ENCODE measurements at regions not wholly inside any gene's neighbourhood (a gene's known extent, or its start where the extent isn't known, plus 50 kb on each side); places are given as distances from the start of the nearest gene placed in this dataset.

DNA sequence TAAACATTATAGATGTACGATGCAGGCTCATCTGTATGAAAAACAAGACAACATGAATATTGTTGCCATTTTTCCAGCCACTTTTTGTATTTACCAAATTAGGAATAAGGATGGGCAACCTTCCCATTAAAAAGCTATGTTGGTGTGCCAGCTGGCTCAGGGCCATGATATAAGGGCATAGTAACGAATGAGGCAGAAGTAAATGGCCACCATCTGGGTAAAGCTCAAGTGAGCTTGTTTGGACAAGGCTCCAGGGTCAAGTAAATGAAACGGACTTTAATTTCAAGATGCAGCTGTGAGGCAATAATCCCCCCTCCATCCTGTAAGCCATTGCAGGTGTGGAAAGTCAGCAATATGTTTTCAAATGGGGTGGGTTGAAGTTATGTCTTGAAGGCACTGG, 930.9 kb upstream of the CDH8 start:
- no CpG with 5 or more reads among the region's 3 CpGs for WGBS (ENCODE audit: insufficient coverage, insufficient read length)
- Histone ChIP-seq H3K36me3 (ENCODE audit: control insufficient read depth, insufficient read depth, low read length) (no peaks in the 10 kb centered on the region), H3K9me3 (ENCODE audit: control insufficient read depth, insufficient read depth, low read length) (no peaks in the 10 kb centered on the region), H3K27me3 (ENCODE audit: control insufficient read depth, insufficient read depth, low read length) (no peaks in the 10 kb centered on the region), H3K4me1 (ENCODE audit: control insufficient read depth, insufficient read depth, low read length) (no peaks in the 10 kb centered on the region), H3K27ac (ENCODE audit: low read length) (no peak overlapping the region), H3K4me3 (ENCODE audit: low read length) (no peak overlapping the region)
- no peak for DNase-seq (ENCODE audit: low read depth, low spot score)

DNA sequence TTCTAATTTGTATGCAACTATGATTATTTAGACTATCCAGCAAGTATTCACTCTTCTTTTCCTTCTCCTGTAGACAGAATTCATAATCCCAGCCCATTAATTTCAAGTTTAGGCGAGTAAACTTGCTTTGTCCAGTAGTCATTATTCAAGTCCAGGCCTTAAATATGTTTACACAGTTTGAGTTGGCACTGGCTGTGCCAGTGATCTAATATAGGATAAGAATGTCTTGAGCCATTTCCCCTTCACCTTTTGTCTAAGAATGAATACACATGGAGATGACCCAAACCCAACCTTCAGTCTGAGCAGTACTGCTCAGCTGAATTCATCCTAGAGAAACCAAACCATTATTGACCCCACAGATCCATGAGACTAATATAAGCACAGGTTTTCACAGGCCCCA, 930.4 kb upstream of the CDH8 start:
- no peak overlapping the region for H3K27ac ChIP-seq (ENCODE audit: low read length)
- no peaks in the 10 kb centered on the region for H3K9me3 ChIP-seq (ENCODE audit: control insufficient read depth, insufficient read depth, low read length)
- H3K4me1 ChIP-seq (ENCODE audit: control insufficient read depth, insufficient read depth, low read length): no peaks in the 10 kb centered on the region
- H3K27me3 ChIP-seq (ENCODE audit: control insufficient read depth, insufficient read depth, low read length): no peaks in the 10 kb centered on the region
- no peak overlapping the region for H3K4me3 ChIP-seq (ENCODE audit: low read length)
- no peak for DNase-seq (ENCODE audit: low read depth, low spot score)
- H3K36me3 ChIP-seq (ENCODE audit: control insufficient read depth, insufficient read depth, low read length): no peaks in the 10 kb centered on the region
- no CpG with 5 or more reads among the region's 1 CpG for WGBS (ENCODE audit: insufficient coverage, insufficient read length)

DNA sequence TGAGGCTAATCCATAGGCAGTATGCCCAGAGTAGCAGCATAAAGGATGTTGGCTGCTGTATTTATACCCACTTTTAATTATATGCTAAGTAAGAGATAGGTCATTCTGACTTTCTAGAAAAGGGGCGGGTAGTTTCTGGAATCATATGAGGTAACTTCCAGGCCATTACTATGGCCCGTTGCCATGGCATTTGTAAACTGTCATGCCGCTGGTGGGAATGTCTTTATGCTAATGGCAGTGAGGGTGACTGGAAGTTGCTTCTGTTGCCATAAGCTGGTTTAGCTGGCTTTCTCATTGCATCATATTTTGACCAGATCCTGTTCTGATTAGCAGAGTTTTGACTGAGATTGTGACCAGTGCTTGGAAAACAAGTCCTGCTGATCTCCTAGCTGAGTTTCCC, 929.6 kb upstream of the CDH8 start:
- Histone ChIP-seq H3K27me3 (ENCODE audit: control insufficient read depth, insufficient read depth, low read length) (no peaks in the 10 kb centered on the region), H3K4me1 (ENCODE audit: control insufficient read depth, insufficient read depth, low read length) (no peaks in the 10 kb centered on the region), H3K36me3 (ENCODE audit: control insufficient read depth, insufficient read depth, low read length) (no peaks in the 10 kb centered on the region), H3K4me3 (ENCODE audit: low read length) (no peak overlapping the region), H3K9me3 (ENCODE audit: control insufficient read depth, insufficient read depth, low read length) (no peaks in the 10 kb centered on the region), H3K27ac (ENCODE audit: low read length) (no peak overlapping the region)
- no peak for DNase-seq (ENCODE audit: low read depth, low spot score)
- WGBS (ENCODE audit: insufficient coverage, insufficient read length): no CpG with 5 or more reads among the region's 3 CpGs

DNA sequence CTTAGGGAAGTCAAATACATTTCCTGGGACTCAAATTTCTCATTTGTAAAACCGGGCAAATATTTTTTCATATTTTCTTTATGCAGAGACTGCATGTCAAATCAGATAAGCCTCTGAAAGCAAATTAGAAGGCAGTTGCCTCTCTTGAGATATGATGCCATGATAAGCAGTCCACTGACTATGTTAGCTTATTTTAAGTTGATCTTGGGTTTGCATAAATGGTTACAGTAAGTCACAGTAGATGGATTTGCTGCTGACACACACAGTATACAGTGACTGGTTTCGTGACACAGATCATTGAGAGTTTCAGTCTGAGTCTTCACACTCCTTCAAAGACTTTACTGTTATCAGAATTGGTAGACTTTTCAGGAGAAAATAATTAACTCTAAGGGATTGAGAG, 927.6 kb upstream of the CDH8 start:
- WGBS (ENCODE audit: insufficient coverage, insufficient read length): no CpG with 5 or more reads among the region's 2 CpGs
- Histone ChIP-seq H3K9me3 (ENCODE audit: control insufficient read depth, insufficient read depth, low read length) (no peaks in the 10 kb centered on the region), H3K36me3 (ENCODE audit: control insufficient read depth, insufficient read depth, low read length) (no peaks in the 10 kb centered on the region), H3K4me1 (ENCODE audit: control insufficient read depth, insufficient read depth, low read length) (no peaks in the 10 kb centered on the region), H3K4me3 (ENCODE audit: low read length) (no peak overlapping the region), H3K27ac (ENCODE audit: low read length) (no peak overlapping the region), H3K27me3 (ENCODE audit: control insufficient read depth, insufficient read depth, low read length) (no peaks in the 10 kb centered on the region)
- DNase-seq (ENCODE audit: low read depth, low spot score): no peak

DNA sequence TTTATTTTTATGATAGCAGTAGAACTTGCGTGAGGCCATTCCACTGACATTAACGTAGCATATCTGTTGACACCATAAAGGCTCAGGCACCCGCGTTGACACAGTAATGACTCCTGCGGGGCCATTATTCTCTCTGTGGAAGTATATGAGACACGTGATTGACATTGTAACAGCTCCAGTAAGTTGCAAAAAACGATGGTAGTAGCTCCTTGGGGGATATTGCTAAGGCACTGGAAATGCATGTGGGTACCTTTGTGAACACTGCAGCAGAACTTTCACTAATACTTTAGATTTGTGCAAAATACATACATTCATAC, 918.8 kb upstream of the CDH8 start:
- no CpG with 5 or more reads among the region's 7 CpGs for whole genome bisulfite sequencing (ENCODE audit: insufficient coverage, insufficient read length)
- H3K9me3 ChIP-seq (ENCODE audit: control insufficient read depth, insufficient read depth, low read length): no peaks in the 10 kb centered on the region
- H3K4me1 ChIP-seq (ENCODE audit: control insufficient read depth, insufficient read depth, low read length): peaks cover 1% of the 10 kb centered on the region; the same call in 1 of the 2 replicates
- H3K27me3 ChIP-seq (ENCODE audit: control insufficient read depth, insufficient read depth, low read length): no peaks in the 10 kb centered on the region
- no peak overlapping the region for H3K4me3 ChIP-seq (ENCODE audit: low read length)
- H3K27ac ChIP-seq (ENCODE audit: low read length): no peak overlapping the region
- H3K36me3 ChIP-seq (ENCODE audit: control insufficient read depth, insufficient read depth, low read length): no peaks in the 10 kb centered on the region
- no peak for DNase-seq (ENCODE audit: low read depth, low spot score)

DNA sequence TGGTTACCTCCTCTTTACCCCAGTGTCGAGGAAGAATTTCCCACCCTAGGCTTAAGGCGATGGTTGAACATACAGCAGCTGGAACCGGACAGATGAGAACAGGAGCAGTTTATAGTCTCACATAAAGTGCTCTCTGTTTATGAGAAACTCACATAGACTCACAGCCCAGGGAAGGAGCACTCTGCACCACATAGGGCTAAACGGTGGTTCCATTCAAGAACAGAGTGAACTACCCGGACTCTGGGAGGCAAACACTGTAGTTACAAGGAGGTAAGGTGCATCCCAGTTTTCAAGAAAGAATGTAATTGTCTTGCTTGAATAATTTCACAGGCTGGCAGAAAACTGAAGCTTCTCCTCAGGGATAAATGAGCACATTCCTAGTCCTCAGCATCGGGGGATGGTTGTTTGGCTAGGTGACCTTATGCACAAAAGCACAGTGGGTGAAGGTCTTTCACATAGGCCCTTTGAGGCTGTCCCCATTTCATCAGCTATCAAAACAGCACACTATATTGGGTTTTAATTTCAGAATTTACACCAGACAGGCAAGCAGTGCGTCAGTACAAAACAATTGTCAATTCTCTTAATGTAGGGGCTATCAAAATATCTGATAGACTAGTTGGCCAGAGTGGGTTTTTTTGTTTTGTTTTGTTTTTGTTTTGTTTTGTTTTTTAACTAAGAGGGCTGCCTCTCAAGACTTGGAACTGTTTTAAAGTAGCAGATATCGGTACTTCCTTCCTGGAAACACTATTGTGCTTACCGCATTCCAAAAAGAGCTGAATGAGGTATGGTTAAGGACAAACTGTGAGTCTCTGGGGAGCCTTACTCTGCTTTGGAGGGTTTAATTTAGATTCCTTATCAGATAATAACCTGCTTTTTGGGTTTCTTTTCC, 918.1 kb upstream of the CDH8 start:
- Histone ChIP-seq H3K27ac (ENCODE audit: low read length) (no peak overlapping the region), H3K9me3 (ENCODE audit: control insufficient read depth, insufficient read depth, low read length) (no peaks in the 10 kb centered on the region), H3K4me3 (ENCODE audit: low read length) (no peak overlapping the region), H3K36me3 (ENCODE audit: control insufficient read depth, insufficient read depth, low read length) (no peaks in the 10 kb centered on the region), H3K4me1 (ENCODE audit: control insufficient read depth, insufficient read depth, low read length) (peaks cover 2% of the 10 kb centered on the region; the same call in 1 of the 2 replicates), H3K27me3 (ENCODE audit: control insufficient read depth, insufficient read depth, low read length) (no peaks in the 10 kb centered on the region)
- DNase-seq (ENCODE audit: low read depth, low spot score): no peak
- WGBS (ENCODE audit: insufficient coverage, insufficient read length): no CpG with 5 or more reads among the region's 9 CpGs

DNA sequence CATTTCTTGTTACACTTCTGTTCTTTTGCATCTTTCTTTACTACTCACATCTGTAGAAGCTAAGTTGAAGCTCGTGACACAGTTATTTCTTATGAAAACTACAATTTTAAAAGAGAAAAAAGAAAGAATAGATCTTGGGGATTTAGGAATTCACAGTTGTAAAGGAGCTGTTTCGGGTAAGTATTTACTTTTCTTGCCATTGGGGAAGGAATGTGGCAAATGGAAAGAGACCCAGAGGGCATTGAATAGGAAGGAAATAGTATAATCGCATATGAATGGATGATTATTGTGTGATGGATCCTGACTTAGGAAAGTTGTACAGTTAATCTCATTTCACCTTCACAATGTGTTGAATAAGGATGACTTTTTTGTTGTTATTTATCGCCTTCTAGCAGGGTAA, 914.1 kb upstream of the CDH8 start:
- Histone ChIP-seq H3K27ac (ENCODE audit: low read length) (no peak overlapping the region), H3K4me3 (ENCODE audit: low read length) (no peak overlapping the region), H3K27me3 (ENCODE audit: control insufficient read depth, insufficient read depth, low read length) (no peaks in the 10 kb centered on the region), H3K4me1 (ENCODE audit: control insufficient read depth, insufficient read depth, low read length) (peaks cover 2% of the 10 kb centered on the region; the same call in 1 of the 2 replicates), H3K36me3 (ENCODE audit: control insufficient read depth, insufficient read depth, low read length) (no peaks in the 10 kb centered on the region), H3K9me3 (ENCODE audit: control insufficient read depth, insufficient read depth, low read length) (no peaks in the 10 kb centered on the region)
- DNase-seq (ENCODE audit: low read depth, low spot score): no peak
- no CpG with 5 or more reads among the region's 4 CpGs for WGBS (ENCODE audit: insufficient coverage, insufficient read length)

DNA sequence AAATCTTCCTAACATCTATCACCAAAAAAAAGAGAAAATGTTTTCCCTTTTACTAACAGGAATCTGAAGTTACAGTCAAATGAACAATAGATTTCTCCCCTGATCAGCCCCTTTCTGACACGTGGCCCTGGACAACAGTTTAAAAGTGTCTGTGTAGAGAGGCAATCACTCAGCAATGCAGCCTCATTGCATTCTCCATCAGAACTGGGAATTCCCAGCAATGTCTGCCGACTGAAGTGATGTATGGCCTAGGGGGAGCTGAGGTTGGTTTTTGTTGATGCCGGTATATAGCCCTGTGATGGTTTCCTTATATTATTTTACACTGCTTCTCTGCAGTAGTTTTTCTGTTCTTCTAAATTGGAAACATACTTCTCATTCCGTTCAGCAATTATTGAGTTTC, 904.3 kb upstream of the CDH8 start:
- Histone ChIP-seq H3K27me3 (ENCODE audit: control insufficient read depth, insufficient read depth, low read length) (no peaks in the 10 kb centered on the region), H3K27ac (ENCODE audit: low read length) (no peak overlapping the region), H3K36me3 (ENCODE audit: control insufficient read depth, insufficient read depth, low read length) (no peaks in the 10 kb centered on the region), H3K4me3 (ENCODE audit: low read length) (no peak overlapping the region), H3K9me3 (ENCODE audit: control insufficient read depth, insufficient read depth, low read length) (no peaks in the 10 kb centered on the region), H3K4me1 (ENCODE audit: control insufficient read depth, insufficient read depth, low read length) (no peaks in the 10 kb centered on the region)
- no CpG with 5 or more reads among the region's 4 CpGs for WGBS (ENCODE audit: insufficient coverage, insufficient read length)
- DNase-seq (ENCODE audit: low read depth, low spot score): no peak

DNA sequence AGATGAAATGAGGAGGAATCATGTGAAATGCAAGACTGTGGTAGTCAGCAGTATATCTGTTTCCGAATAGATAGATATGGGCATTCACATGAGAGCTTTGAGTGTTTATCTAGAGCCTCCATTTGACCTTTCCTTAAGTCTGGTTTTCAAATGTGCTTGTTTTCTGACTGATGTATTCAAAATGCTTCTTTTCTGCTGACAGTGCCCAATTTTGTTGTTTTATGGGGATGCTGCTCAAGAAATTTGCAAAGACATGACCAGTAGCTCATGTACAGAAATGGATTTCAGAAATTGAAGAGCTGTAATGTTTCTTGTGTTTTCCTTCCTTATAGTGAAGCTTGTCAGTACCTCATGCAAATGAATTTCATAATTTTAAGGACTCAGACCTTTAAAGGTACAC, 903.4 kb upstream of the CDH8 start:
- H3K27ac ChIP-seq (ENCODE audit: low read length): no peak overlapping the region
- H3K4me3 ChIP-seq (ENCODE audit: low read length): no peak overlapping the region
- no peaks in the 10 kb centered on the region for H3K27me3 ChIP-seq (ENCODE audit: control insufficient read depth, insufficient read depth, low read length)
- WGBS (ENCODE audit: insufficient coverage, insufficient read length): no CpG with 5 or more reads among the region's 1 CpG
- no peak for DNase-seq (ENCODE audit: low read depth, low spot score)
- H3K36me3 ChIP-seq (ENCODE audit: control insufficient read depth, insufficient read depth, low read length): no peaks in the 10 kb centered on the region
- no peaks in the 10 kb centered on the region for H3K4me1 ChIP-seq (ENCODE audit: control insufficient read depth, insufficient read depth, low read length)
- no peaks in the 10 kb centered on the region for H3K9me3 ChIP-seq (ENCODE audit: control insufficient read depth, insufficient read depth, low read length)

DNA sequence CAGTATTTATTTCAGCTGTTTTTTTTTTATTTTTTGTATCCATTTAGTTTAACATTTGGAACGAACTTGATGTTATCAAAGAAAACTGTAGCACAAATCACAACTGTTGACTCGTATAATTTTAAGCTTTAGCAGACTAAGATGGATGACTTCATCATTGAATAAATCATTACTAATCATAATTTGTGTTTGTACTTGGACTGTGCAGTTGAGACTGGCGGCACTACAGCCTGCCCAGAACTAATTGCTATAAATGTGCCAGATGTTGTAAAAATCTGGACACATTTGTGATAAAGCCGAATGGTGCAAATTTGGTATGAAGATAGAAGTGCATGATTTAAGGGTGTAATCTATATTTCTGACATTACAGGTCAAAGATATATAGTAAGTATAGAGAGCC, 897.7 kb upstream of the CDH8 start:
- H3K9me3 ChIP-seq (ENCODE audit: control insufficient read depth, insufficient read depth, low read length): no peaks in the 10 kb centered on the region
- no peaks in the 10 kb centered on the region for H3K4me1 ChIP-seq (ENCODE audit: control insufficient read depth, insufficient read depth, low read length)
- H3K36me3 ChIP-seq (ENCODE audit: control insufficient read depth, insufficient read depth, low read length): no peaks in the 10 kb centered on the region
- DNase-seq (ENCODE audit: low read depth, low spot score): no peak
- H3K4me3 ChIP-seq (ENCODE audit: low read length): no peak overlapping the region
- H3K27me3 ChIP-seq (ENCODE audit: control insufficient read depth, insufficient read depth, low read length): no peaks in the 10 kb centered on the region
- WGBS (ENCODE audit: insufficient coverage, insufficient read length): no CpG with 5 or more reads among the region's 4 CpGs
- H3K27ac ChIP-seq (ENCODE audit: low read length): no peak overlapping the region

DNA sequence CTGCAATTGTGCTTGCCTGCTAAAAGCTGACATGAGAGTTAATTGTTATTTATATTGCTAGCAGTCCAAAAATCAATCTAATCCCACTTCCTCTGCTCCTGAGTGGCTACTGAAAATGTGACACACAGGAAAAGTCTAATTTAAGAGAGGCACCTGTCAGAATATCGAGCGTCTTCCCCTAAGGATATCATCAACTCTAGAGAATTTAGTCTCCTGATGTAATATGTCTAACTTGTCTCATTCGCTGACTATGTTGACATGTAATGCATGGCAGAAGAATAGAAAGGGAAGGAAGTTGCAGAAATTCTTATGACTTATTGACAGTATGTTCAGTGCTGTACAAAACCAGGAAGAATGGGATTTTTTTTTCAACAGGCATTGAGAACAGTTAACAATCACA, 893.4 kb upstream of the CDH8 start:
- no peaks in the 10 kb centered on the region for H3K4me1 ChIP-seq (ENCODE audit: control insufficient read depth, insufficient read depth, low read length)
- no peaks in the 10 kb centered on the region for H3K27me3 ChIP-seq (ENCODE audit: control insufficient read depth, insufficient read depth, low read length)
- no peak overlapping the region for H3K27ac ChIP-seq (ENCODE audit: low read length)
- DNase-seq (ENCODE audit: low read depth, low spot score): no peak
- no peaks in the 10 kb centered on the region for H3K9me3 ChIP-seq (ENCODE audit: control insufficient read depth, insufficient read depth, low read length)
- no peak overlapping the region for H3K4me3 ChIP-seq (ENCODE audit: low read length)
- WGBS (ENCODE audit: insufficient coverage, insufficient read length): no CpG with 5 or more reads among the region's 3 CpGs
- H3K36me3 ChIP-seq (ENCODE audit: control insufficient read depth, insufficient read depth, low read length): no peaks in the 10 kb centered on the region
